B cell (primary cell): ENCODE measurements at regions not wholly inside any gene's neighbourhood (a gene's known extent, or its start where the extent isn't known, plus 50 kb on each side); places are given as distances from the start of the nearest gene placed in this dataset.

Source experiments
- ATAC-seq: fragments of 200-7000 bp; cut with Tn5 transposase; one replicate; pipeline ENCODE4 v1.10.0; 2021; ENCODE audit warnings: low read depth, mild to moderate bottlenecking, moderate number of reproducible peaks, moderate library complexity
- CTCF ChIA-PET: fragments of 350-600 bp; sonication (Branson Sonifier 250); formaldehyde crosslinking; loops from one replicate; lab custom pipeline; 2021; ENCODE audit warnings: antibody characterized with exemption, inconsistent platforms; lab: Charles Lee
- POLR2A ChIA-PET: fragments of 350-600 bp; sonication (Branson Sonifier 250); formaldehyde crosslinking; loops from one replicate; lab custom pipeline; 2021; ENCODE audit warnings: antibody characterized with exemption; lab: Charles Lee
- DNase-seq: peaks from one replicate; pipeline ENCODE4 v3.0.0; 2013
- H2AFZ ChIP-seq: 2 replicates; pipeline ENCODE4 v1.6.1; 2012; ENCODE audit warnings: mild to moderate bottlenecking, low read depth, low read length; ENCODE audit not compliant: insufficient read depth, poor library complexity, severe bottlenecking
- H3K27ac ChIP-seq, 2 donors: 1 replicate in 1 of 2; 2 replicates in 1 of 2; pipeline ENCODE4 v1.5.1; 2012 to 2013; ENCODE audit warnings: low read length in 2 of 2, mild to moderate bottlenecking in 2 of 2, moderate library complexity in 1 of 2
- H3K27me3 ChIP-seq, 4 experiments: fragments of 200-600 bp in 1 of 4; sonication (generic) in 1 of 4; replicated peaks in 1 of 4; 1 replicate in 2 of 4; 2 replicates in 2 of 4; pipeline versions ENCODE4 v1.6.1 to v1.7.0; 2013 to 2016; ENCODE audit warnings: low read length in 3 of 4, mild to moderate bottlenecking in 2 of 4, mixed read lengths in 1 of 4, moderate library complexity in 1 of 4; ENCODE audit not compliant: insufficient read depth in 4 of 4, control insufficient read depth in 3 of 4; ENCODE audit errors: control extremely low read depth in 1 of 4
- H3K36me3 ChIP-seq, 2 experiments: replicated peaks in 1 of 2; 1 replicate in 1 of 2; 2 replicates in 1 of 2; pipeline versions ENCODE4 v1.6.1 to v1.7.1; 2013; ENCODE audit warnings: low read length in 1 of 2; ENCODE audit not compliant: insufficient read depth in 2 of 2, control insufficient read depth in 1 of 2; ENCODE audit errors: control extremely low read depth in 1 of 2, extremely low read depth in 1 of 2
- H3K4me1 ChIP-seq, 2 donors: fragments of 200-600 bp in 1 of 2; sonication (generic) in 1 of 2; 1 replicate in 1 of 2; 2 replicates in 1 of 2; pipeline versions ENCODE4 v1.5.1 to v1.6.1; 2013 to 2017; ENCODE audit warnings: low read length in 2 of 2; ENCODE audit not compliant: control insufficient read depth in 2 of 2, insufficient read depth in 2 of 2
- H3K4me2 ChIP-seq: replicated peaks from 2 replicates; pipeline ENCODE3; 2012; ENCODE audit warnings: mild to moderate bottlenecking, low read depth, low read length; ENCODE audit not compliant: poor library complexity, severe bottlenecking
- H3K4me3 ChIP-seq, 5 experiments: fragments of 200-600 bp in 1 of 5; sonication (generic) in 1 of 5; 1 replicate in 3 of 5; 2 replicates in 2 of 5; pipeline versions ENCODE4 v1.5.1 to v1.7.0; 2011 to 2016; ENCODE audit warnings: low read length in 4 of 5, mild to moderate bottlenecking in 4 of 5, low read depth in 2 of 5, control low read depth in 1 of 5, moderate library complexity in 1 of 5; ENCODE audit not compliant: insufficient read depth in 1 of 5; ENCODE audit errors: control extremely low read depth in 1 of 5, extremely low read depth in 1 of 5
- H3K79me2 ChIP-seq: fragments of 200-600 bp; sonication (generic); one replicate; pipeline ENCODE4 v1.6.0; 2016; ENCODE audit warnings: low read length; ENCODE audit not compliant: control insufficient read depth, insufficient read depth
- H3K9ac ChIP-seq: fragments of 200-600 bp; sonication (generic); 2 replicates; pipeline ENCODE4 v1.6.1; 2017; ENCODE audit warnings: mild to moderate bottlenecking, low read length, moderate library complexity
- H3K9me3 ChIP-seq, 3 donors: one replicate each; pipeline versions ENCODE4 v1.6.1 to v1.7.1; 2013; ENCODE audit warnings: low read length in 2 of 3; ENCODE audit not compliant: control insufficient read depth in 2 of 3, insufficient read depth in 1 of 3; ENCODE audit errors: control extremely low read depth in 1 of 3
- H4K20me1 ChIP-seq: 2 replicates; pipeline ENCODE4 v1.6.0; 2012; ENCODE audit warnings: mild to moderate bottlenecking, low read length; ENCODE audit not compliant: insufficient read depth, control insufficient read depth, poor library complexity, severe bottlenecking
- H3K27ac Mint-ChIP-seq: one replicate; pipeline ENCODE4 v1.8.0; 2021; ENCODE audit warnings: mixed read lengths
- H3K27me3 Mint-ChIP-seq: one replicate; pipeline ENCODE4 v1.8.0; 2021; ENCODE audit warnings: mixed read lengths
- H3K4me1 Mint-ChIP-seq: one replicate; pipeline ENCODE4 v1.8.0; 2021; ENCODE audit warnings: mixed read lengths
- H3K4me3 Mint-ChIP-seq: one replicate; pipeline ENCODE4 v1.8.0; 2021; ENCODE audit warnings: mixed read lengths
- H3K9me3 Mint-ChIP-seq: one replicate; pipeline ENCODE4 v1.8.0; 2022; ENCODE audit warnings: mixed read lengths; ENCODE audit not compliant: insufficient read depth
- CTCF ChIP-seq: fragments of 200-600 bp; IDR thresholded peaks from one replicate; pipeline ENCODE4 v1.8.0; 2022; ENCODE audit warnings: antibody characterized with exemption, mild to moderate bottlenecking
- EZH2 ChIP-seq: IDR thresholded peaks from 2 replicates; pipeline ENCODE4 v1.6.1; 2012; ENCODE audit warnings: borderline replicate concordance, low read depth, mild to moderate bottlenecking, moderate library complexity, low read length; ENCODE audit not compliant: insufficient read depth, poor library complexity, severe bottlenecking
- WGBS: methylation state at CpG from one replicate; pipeline ENCODE4 v1.1.5; 2013; ENCODE audit warnings: missing lambda C conversion rate; ENCODE audit not compliant: insufficient coverage; 5-methylcytosine and 5-hydroxymethylcytosine counted together
- intact Hi-C: fragments of 100-400 bp; cut with micrococcal nuclease; formaldehyde crosslinking; loops from one replicate; pipeline ENCODE4 v1.10.0; 2022

DNA sequence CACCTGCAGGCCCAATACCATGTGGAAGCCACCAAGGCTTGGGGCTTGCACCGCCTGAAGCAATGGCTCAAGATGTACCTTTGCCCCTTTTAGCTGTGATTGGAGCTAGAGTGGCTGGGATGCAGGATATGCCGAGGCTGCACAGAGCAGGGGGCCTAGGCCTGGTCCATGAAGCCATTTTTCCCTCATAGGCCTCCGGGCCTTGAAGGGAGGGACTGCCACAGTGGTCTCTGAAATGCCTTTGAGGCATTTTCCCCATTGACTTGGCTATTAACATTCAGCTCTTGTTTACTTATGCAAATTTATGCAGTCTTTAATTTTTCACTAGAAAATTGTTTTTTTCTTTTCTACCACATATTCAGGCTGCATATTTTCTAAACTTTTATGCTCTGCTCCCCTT is 203.2 kb upstream of the HHIP start:
- Histone ChIP-seq H2AFZ (no peak overlapping the region), H3K4me2 (no peak overlapping the region), H3K27ac (no peak overlapping the region), H3K36me3 (no peaks in the 10 kb centered on the region), H3K4me3 (no peak overlapping the region), H3K27me3 (no peaks in the 10 kb centered on the region), H3K9me3 (peaks cover 0 to 4% (median 0%) of the 10 kb centered on the region in 3 donors), H3K4me1 (no peaks in the 10 kb centered on the region), H3K9ac (no peak overlapping the region), H3K79me2 (no peaks in the 10 kb centered on the region), H4K20me1 (no peaks in the 10 kb centered on the region)
- no peak for ATAC-seq
- ChIA-PET POLR2A (no interaction called here), CTCF (no interaction called here)
- no peaks in the 10 kb centered on the region for H3K9me3 Mint-ChIP-seq
- no peaks in the 10 kb centered on the region for H3K4me1 Mint-ChIP-seq
- DNase-seq = no peak
- TF ChIP-seq EZH2 = no peak
- no peak for TF ChIP-seq CTCF
- H3K4me3 Mint-ChIP-seq = no peak overlapping the region
- no peak overlapping the region for H3K27ac Mint-ChIP-seq
- H3K27me3 Mint-ChIP-seq = no peaks in the 10 kb centered on the region
- 83% methylated on average over 3 of the region's 3 CpGs for WGBS
- intact Hi-C loops = no loop called here

DNA sequence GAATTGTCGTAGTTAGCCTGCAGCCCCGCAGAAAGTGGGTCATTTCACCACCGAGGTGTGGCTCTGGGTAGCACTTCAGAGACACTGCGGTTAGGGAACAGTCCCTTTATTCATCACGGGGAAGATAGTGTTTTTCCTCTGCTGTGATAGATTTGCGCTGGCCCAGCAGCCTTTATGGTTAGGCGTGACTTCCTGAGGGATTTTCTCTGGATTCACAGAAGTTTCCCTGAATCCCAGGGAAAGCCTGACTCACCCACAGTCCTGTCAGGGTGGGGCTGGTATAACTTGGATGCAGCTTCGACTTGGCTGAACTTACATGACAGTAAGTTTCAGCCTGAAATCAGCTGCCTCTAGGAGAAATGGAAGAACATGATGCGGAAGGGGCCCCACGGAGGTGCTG is 196.3 kb upstream of the HHIP start:
- ChIA-PET CTCF (no interaction called here), POLR2A (no interaction called here)
- Histone ChIP-seq H3K27ac (no peak overlapping the region), H3K9ac (no peak overlapping the region), H3K4me3 (no peak overlapping the region), H2AFZ (no peak overlapping the region), H3K9me3 (peaks cover 0 to 1% (median 0%) of the 10 kb centered on the region in 3 donors), H3K79me2 (no peaks in the 10 kb centered on the region), H3K27me3 (no peaks in the 10 kb centered on the region), H3K4me2 (no peak overlapping the region), H3K36me3 (no peaks in the 10 kb centered on the region), H3K4me1 (no peaks in the 10 kb centered on the region), H4K20me1 (no peaks in the 10 kb centered on the region)
- TF ChIP-seq CTCF (no peak), EZH2 (no peak)
- H3K27ac Mint-ChIP-seq = no peak overlapping the region
- H3K27me3 Mint-ChIP-seq = no peaks in the 10 kb centered on the region
- WGBS = 88% methylated on average over 9 of the region's 10 CpGs
- intact Hi-C loops = no loop called here
- DNase-seq = no peak
- no peaks in the 10 kb centered on the region for H3K9me3 Mint-ChIP-seq
- no peak for ATAC-seq
- H3K4me1 Mint-ChIP-seq = no peaks in the 10 kb centered on the region
- H3K4me3 Mint-ChIP-seq = no peak overlapping the region
